ENCODE measurements at regions not wholly inside any gene's neighbourhood (a gene's known extent, or its start where the extent isn't known, plus 50 kb on each side); places are given as distances from the start of the nearest gene placed in this dataset.

- H3K9me3 ChIP-seq (replicated peaks): peaks cover 15% of the 10 kb centered on the region
- no peaks in the 10 kb centered on the region for H3K36me3 ChIP-seq
- no peak overlapping the region for H3K27ac ChIP-seq (replicated peaks)
- TF ChIP-seq, protein P1, sequence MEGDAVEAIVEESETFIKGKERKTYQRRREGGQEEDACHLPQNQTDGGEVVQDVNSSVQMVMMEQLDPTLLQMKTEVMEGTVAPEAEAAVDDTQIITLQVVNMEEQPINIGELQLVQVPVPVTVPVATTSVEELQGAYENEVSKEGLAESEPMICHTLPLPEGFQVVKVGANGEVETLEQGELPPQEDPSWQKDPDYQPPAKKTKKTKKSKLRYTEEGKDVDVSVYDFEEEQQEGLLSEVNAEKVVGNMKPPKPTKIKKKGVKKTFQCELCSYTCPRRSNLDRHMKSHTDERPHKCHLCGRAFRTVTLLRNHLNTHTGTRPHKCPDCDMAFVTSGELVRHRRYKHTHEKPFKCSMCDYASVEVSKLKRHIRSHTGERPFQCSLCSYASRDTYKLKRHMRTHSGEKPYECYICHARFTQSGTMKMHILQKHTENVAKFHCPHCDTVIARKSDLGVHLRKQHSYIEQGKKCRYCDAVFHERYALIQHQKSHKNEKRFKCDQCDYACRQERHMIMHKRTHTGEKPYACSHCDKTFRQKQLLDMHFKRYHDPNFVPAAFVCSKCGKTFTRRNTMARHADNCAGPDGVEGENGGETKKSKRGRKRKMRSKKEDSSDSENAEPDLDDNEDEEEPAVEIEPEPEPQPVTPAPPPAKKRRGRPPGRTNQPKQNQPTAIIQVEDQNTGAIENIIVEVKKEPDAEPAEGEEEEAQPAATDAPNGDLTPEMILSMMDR (IDR thresholded peaks at IDR 0.05; ENCODE audit: borderline replicate concordance): no peak
- intact Hi-C loops (cut with micrococcal nuclease): no loop called here
- no peaks in the 10 kb centered on the region for H3K4me1 ChIP-seq
- DNase-seq: no peak
- peaks cover 46% of the 10 kb centered on the region for H3K27me3 ChIP-seq (ENCODE audit: low read depth)
- no peak overlapping the region for H3K4me3 ChIP-seq
Observed at GRCh38 chr5:2696156-2696807, 55.2 kb downstream of the IRX2 start.

GRCh38 chr5:2695200-2695891, 56.1 kb downstream of the IRX2 start:
- no peak overlapping the region for H3K4me3 ChIP-seq
- no peaks in the 10 kb centered on the region for H3K4me1 ChIP-seq
- intact Hi-C loops (cut with micrococcal nuclease): no loop called here
- peaks cover 21% of the 10 kb centered on the region for H3K9me3 ChIP-seq (replicated peaks)
- DNase-seq: no peak
- H3K36me3 ChIP-seq: no peaks in the 10 kb centered on the region
- peaks cover 39% of the 10 kb centered on the region for H3K27me3 ChIP-seq (ENCODE audit: low read depth)
- H3K27ac ChIP-seq (replicated peaks): no peak overlapping the region
- TF ChIP-seq, protein P1 (IDR thresholded peaks at IDR 0.05; ENCODE audit: borderline replicate concordance): no peak

- Histone ChIP-seq H3K27me3 (ENCODE audit: low read depth) (peaks cover 47% of the 10 kb centered on the region), H3K4me1 (no peaks in the 10 kb centered on the region), H3K27ac (replicated peaks) (no peak overlapping the region), H3K9me3 (replicated peaks) (peaks cover 21% of the 10 kb centered on the region), H3K4me3 (no peak overlapping the region), H3K36me3 (no peaks in the 10 kb centered on the region)
- TF ChIP-seq, protein P1 (IDR thresholded peaks at IDR 0.05; ENCODE audit: borderline replicate concordance): no peak
- intact Hi-C loops (cut with micrococcal nuclease): no loop called here
- DNase-seq: no peak
Observed at GRCh38 chr5:2691530-2691929, 59.9 kb downstream of the IRX2 start.

GRCh38 chr5:2690293-2690692, 61.2 kb downstream of the IRX2 start:
- intact Hi-C loops (cut with micrococcal nuclease): no loop called here
- TF ChIP-seq, protein P1 (IDR thresholded peaks at IDR 0.05; ENCODE audit: borderline replicate concordance): no peak

GRCh38 chr5:2688586-2688985, 62.9 kb downstream of the IRX2 start:
- Histone ChIP-seq H3K4me1 (no peaks in the 10 kb centered on the region), H3K9me3 (replicated peaks) (peaks cover 12% of the 10 kb centered on the region), H3K27me3 (ENCODE audit: low read depth) (peaks cover 59% of the 10 kb centered on the region), H3K27ac (replicated peaks) (no peak overlapping the region), H3K36me3 (no peaks in the 10 kb centered on the region), H3K4me3 (no peak overlapping the region)
- no peak for DNase-seq
- intact Hi-C loops (cut with micrococcal nuclease): no loop called here
- TF ChIP-seq, protein P1 (IDR thresholded peaks at IDR 0.05; ENCODE audit: borderline replicate concordance): no peak

More at GRCh38 chr5:2690293-2690692, 61.2 kb downstream of the IRX2 start:
- peaks cover 48% of the 10 kb centered on the region for H3K27me3 ChIP-seq (ENCODE audit: low read depth)
- H3K27ac ChIP-seq (replicated peaks): no peak overlapping the region
- peaks cover 21% of the 10 kb centered on the region for H3K9me3 ChIP-seq (replicated peaks)
- no peaks in the 10 kb centered on the region for H3K36me3 ChIP-seq
- H3K4me1 ChIP-seq: no peaks in the 10 kb centered on the region
- DNase-seq: no peak
- H3K4me3 ChIP-seq: no peak overlapping the region

Measured in left ventricle myocardium inferior (tissue), 1 donor.